Vagina (tissue), 2 donors: ENCODE measurements at regions not wholly inside any gene's neighbourhood (a gene's known extent, or its start where the extent isn't known, plus 50 kb on each side); places are given as distances from the start of the nearest gene placed in this dataset.

Experiments
- DNase-seq, 2 donors: peaks; one replicate each; pipeline ENCODE4 v3.0.0-alpha.2; 2017; ENCODE audit errors: extremely low spot score in 2 of 2
- H3K27ac ChIP-seq: fragments of 200-600 bp; sonication (generic); one replicate; pipeline ENCODE4 v1.5.1; 2019
- H3K27me3 ChIP-seq: fragments of 200-600 bp; sonication (generic); one replicate; pipeline ENCODE4 v1.5.1; 2019
- H3K36me3 ChIP-seq, 2 donors: fragments of 200-600 bp; sonication (generic); one replicate each; pipeline ENCODE4 v1.5.1; 2017 to 2019
- H3K4me1 ChIP-seq: fragments of 200-600 bp; sonication (generic); one replicate; pipeline ENCODE4 v1.5.1; 2019
- H3K4me3 ChIP-seq, 2 donors: fragments of 200-600 bp; sonication (generic); 1 replicate in 1 of 2; 2 replicates in 1 of 2; pipeline ENCODE4 v1.5.1; 2016 to 2019
- H3K9me3 ChIP-seq: fragments of 200-600 bp; sonication (generic); one replicate; pipeline ENCODE4 v1.5.1; 2019
- CTCF ChIP-seq, 3 experiments: fragments of 450-650 bp in 2 of 3; fragments of 200-600 bp in 1 of 3; sonication (generic) in 1 of 3; IDR thresholded peaks; one replicate each; pipeline ENCODE4 v1.5.1; 2017 to 2019; ENCODE audit warnings: antibody characterized with exemption in 3 of 3, mild to moderate bottlenecking in 2 of 3, moderate library complexity in 2 of 3
- POLR2A ChIP-seq, 2 donors: fragments of 450-650 bp; IDR thresholded peaks; one replicate each; pipeline ENCODE4 v1.6.1; 2017; ENCODE audit warnings: antibody characterized with exemption in 2 of 2, mild to moderate bottlenecking in 2 of 2, moderate library complexity in 2 of 2
- POLR2AphosphoS5 ChIP-seq, 2 donors: sonication (generic); formaldehyde crosslinking; IDR thresholded peaks; one replicate each; pipeline ENCODE4 v1.9.0; 2017; ENCODE audit warnings: antibody characterized with exemption in 2 of 2, mild to moderate bottlenecking in 2 of 2, low read depth in 1 of 2; ENCODE audit not compliant: insufficient read depth in 1 of 2
- intact Hi-C: fragments of 100-400 bp; cut with DNase I; formaldehyde crosslinking; loops from one replicate; pipeline ENCODE4 v1.15.1; 2023

GRCh38 chr3:106488331-106488730 is 619.5 kb upstream of the CBLB start:
- Histone ChIP-seq H3K27ac (no peak overlapping the region), H3K4me3 (no peak overlapping the region), H3K9me3 (no peaks in the 10 kb centered on the region), H3K36me3 (no peaks in the 10 kb centered on the region), H3K4me1 (no peaks in the 10 kb centered on the region), H3K27me3 (no peaks in the 10 kb centered on the region)
- TF ChIP-seq POLR2AphosphoS5 (IDR thresholded peaks at IDR 0.05; ENCODE audit: insufficient read depth in 1 of 2, low read depth in 1 of 2): no peak
- no peak for TF ChIP-seq CTCF (IDR thresholded peaks at IDR 0.05)
- TF ChIP-seq POLR2A (IDR thresholded peaks at IDR 0.05): no peak
- DNase-seq: no peak
- intact Hi-C loops: no loop called here

- no peak overlapping the region for H3K27ac ChIP-seq
- no peaks in the 10 kb centered on the region for H3K36me3 ChIP-seq
- H3K9me3 ChIP-seq: no peaks in the 10 kb centered on the region
- no peaks in the 10 kb centered on the region for H3K27me3 ChIP-seq
- no peak for DNase-seq
- no peak overlapping the region for H3K4me3 ChIP-seq
- no peak for TF ChIP-seq POLR2A (IDR thresholded peaks at IDR 0.05)
- TF ChIP-seq CTCF (IDR thresholded peaks at IDR 0.05): no peak
- no peak for TF ChIP-seq POLR2AphosphoS5 (IDR thresholded peaks at IDR 0.05; ENCODE audit: insufficient read depth in 1 of 2, low read depth in 1 of 2)
- H3K4me1 ChIP-seq: no peaks in the 10 kb centered on the region
- intact Hi-C loops: no loop called here
Measured at GRCh38 chr3:106491796-106492195, 623.0 kb upstream of the CBLB start.

DNA sequence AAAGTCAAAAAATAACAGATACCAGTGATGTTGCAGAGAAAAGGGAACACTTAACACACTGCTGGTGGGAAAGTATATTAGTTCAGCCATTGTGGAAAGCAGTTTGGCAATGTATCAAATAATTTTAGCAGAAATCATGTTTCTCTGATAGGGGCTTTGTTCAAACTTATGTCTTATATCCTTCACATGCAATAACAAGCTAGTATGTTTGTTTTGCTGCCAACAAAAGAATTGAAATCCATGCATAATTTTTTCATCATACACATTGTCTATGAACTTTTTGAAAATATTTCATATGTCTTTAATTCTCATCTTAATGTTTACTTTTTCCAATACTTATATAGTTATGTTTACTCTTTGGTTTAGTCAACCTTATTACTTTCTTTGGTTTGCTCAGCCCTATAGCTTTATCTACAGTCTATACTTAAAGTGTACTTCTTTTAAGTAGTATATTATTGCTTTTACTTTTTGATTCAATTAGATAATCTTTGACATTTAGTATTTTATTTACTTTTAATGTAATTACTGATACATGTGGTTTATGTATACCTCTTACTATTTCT is 639.6 kb upstream of the CBLB start:
- Histone ChIP-seq H3K4me3 (no peak overlapping the region), H3K9me3 (no peaks in the 10 kb centered on the region), H3K36me3 (no peaks in the 10 kb centered on the region), H3K27me3 (no peaks in the 10 kb centered on the region), H3K4me1 (no peaks in the 10 kb centered on the region), H3K27ac (no peak overlapping the region)
- TF ChIP-seq POLR2A (IDR thresholded peaks at IDR 0.05) (no peak), POLR2AphosphoS5 (IDR thresholded peaks at IDR 0.05; ENCODE audit: insufficient read depth in 1 of 2, low read depth in 1 of 2) (no peak), CTCF (IDR thresholded peaks at IDR 0.05) (no peak)
- no peak for DNase-seq
- intact Hi-C loops: no loop called here

DNA sequence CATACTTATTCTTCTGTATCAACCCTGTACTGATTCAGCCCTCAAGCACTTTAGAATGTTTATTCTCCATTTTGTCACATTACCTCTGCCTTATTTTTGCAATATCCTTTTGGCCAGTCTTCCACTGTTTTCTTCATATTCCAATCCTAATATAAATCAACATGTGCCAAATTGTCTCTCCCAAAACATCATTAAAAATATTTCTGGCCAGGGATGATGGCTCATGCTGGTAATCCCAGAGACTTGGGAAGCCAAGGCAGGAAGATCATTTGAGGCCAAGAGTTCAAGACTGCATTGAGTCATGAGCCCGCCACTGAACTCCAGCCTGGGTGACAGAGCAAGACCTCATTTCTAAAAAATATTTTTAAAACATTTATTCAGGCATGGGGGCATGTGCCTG is 641.4 kb upstream of the CBLB start:
- DNase-seq: no peak
- H3K9me3 ChIP-seq: no peaks in the 10 kb centered on the region
- H3K4me3 ChIP-seq: no peak overlapping the region
- no peak for TF ChIP-seq POLR2A (IDR thresholded peaks at IDR 0.05)
- no peak for TF ChIP-seq CTCF (IDR thresholded peaks at IDR 0.05)
- TF ChIP-seq POLR2AphosphoS5 (IDR thresholded peaks at IDR 0.05; ENCODE audit: insufficient read depth in 1 of 2, low read depth in 1 of 2): no peak
- no peaks in the 10 kb centered on the region for H3K36me3 ChIP-seq
- H3K4me1 ChIP-seq: no peaks in the 10 kb centered on the region
- no peaks in the 10 kb centered on the region for H3K27me3 ChIP-seq
- intact Hi-C loops: no loop called here
- no peak overlapping the region for H3K27ac ChIP-seq

DNA sequence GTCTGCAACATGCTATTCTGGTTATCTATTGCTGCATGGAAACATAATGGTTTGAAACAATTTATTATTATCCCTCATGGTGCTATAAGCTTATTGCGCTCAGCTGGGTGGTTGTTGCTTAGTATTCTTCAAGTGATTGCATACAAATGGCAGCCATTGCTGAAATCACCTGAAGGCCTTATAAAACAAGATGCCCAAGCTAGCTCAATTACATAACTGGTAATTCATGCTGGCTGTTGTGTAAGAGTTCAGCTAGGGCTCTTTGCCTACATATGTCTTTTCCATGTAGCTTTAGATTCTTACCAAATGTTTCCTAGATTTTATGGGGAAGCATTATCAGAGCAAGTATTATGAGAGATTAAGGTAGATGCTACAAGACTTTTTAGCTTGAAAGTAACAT is 644.0 kb upstream of the CBLB start:
- no peaks in the 10 kb centered on the region for H3K4me1 ChIP-seq
- TF ChIP-seq CTCF (IDR thresholded peaks at IDR 0.05) (no peak), POLR2A (IDR thresholded peaks at IDR 0.05) (no peak), POLR2AphosphoS5 (IDR thresholded peaks at IDR 0.05; ENCODE audit: insufficient read depth in 1 of 2, low read depth in 1 of 2) (no peak)
- H3K27me3 ChIP-seq: no peaks in the 10 kb centered on the region
- no peaks in the 10 kb centered on the region for H3K9me3 ChIP-seq
- no peak overlapping the region for H3K4me3 ChIP-seq
- no peak overlapping the region for H3K27ac ChIP-seq
- DNase-seq: no peak
- intact Hi-C loops: no loop called here
- no peaks in the 10 kb centered on the region for H3K36me3 ChIP-seq
